ENCODE measurements at regions not wholly inside any gene's neighbourhood (a gene's known extent, or its start where the extent isn't known, plus 50 kb on each side); places are given as distances from the start of the nearest gene placed in this dataset.

DNA sequence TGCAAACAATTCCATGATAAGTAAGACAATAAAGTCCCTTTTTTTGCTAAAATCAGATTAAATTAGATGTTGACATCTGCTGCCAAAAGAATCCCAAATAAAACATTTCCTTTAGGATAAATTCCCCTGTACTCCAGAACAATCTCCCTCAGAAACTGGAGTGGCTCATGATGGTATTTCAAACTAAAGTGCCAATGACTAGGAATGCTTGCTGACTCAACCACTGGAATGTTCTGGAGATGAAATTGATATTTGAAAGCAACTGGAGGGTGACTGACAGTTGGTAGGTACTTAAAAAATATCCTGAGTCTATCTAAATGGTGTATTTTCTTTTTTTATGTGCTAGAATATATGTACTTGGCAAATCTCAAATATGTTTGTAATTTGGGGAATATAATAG, 350.1 kb upstream of the TSHZ2 start:
- intact Hi-C loops (cut with micrococcal nuclease) (no loop called here), in situ Hi-C loops (cut with MboI; ENCODE audit: low sequenced_read_pairs) (no loop called here), dilution Hi-C loops (cut with HindIII; ENCODE audit: low sequenced_read_pairs, unreplicated experiment) (no loop called here)
- H3K4me1 ChIP-seq (ENCODE audit: control insufficient read depth, insufficient read depth, low read length): no peaks in the 10 kb centered on the region
- TF ChIP-seq CEBPB (IDR thresholded peaks at IDR 0.05; ENCODE audit: low read depth, low read length) (no peak), SMC3 (IDR thresholded peaks at IDR 0.05; ENCODE audit: low read depth, low read length) (no peak), FOS (IDR thresholded peaks at IDR 0.05; ENCODE audit: low read depth, low read length) (no peak), NFE2L2 (IDR thresholded peaks at IDR 0.05; ENCODE audit: low read depth, low read length) (no peak), RCOR1 (IDR thresholded peaks at IDR 0.05; ENCODE audit: insufficient replicate concordance, low read length) (no peak), ELK1 (IDR thresholded peaks at IDR 0.05; ENCODE audit: borderline replicate concordance, low read depth, low read length) (no peak), CTCF (conservative IDR thresholded peaks at IDR 0.05; ENCODE audit: low read depth, low read length) (no peak), RAD21 (IDR thresholded peaks at IDR 0.05; ENCODE audit: low read length) (no peak), MAZ (IDR thresholded peaks at IDR 0.05; ENCODE audit: borderline replicate concordance, low read depth, low read length) (no peak), CHD1 (IDR thresholded peaks at IDR 0.05; ENCODE audit: low read depth, low read length) (no peak), BHLHE40 (IDR thresholded peaks at IDR 0.05; ENCODE audit: low read depth, low read length) (no peak), MXI1 (IDR thresholded peaks at IDR 0.05; ENCODE audit: borderline replicate concordance, low read depth, low read length) (no peak), POLR2A (IDR thresholded peaks at IDR 0.05; ENCODE audit: low read depth, low read length) (no peak)
- H3K9me3 ChIP-seq (ENCODE audit: control insufficient read depth, insufficient read depth, low read length): no peaks in the 10 kb centered on the region
- H3K27me3 ChIP-seq (ENCODE audit: control insufficient read depth, insufficient read depth, low read length): no peaks in the 10 kb centered on the region
- no peak overlapping the region for H4K91ac ChIP-seq (ENCODE audit: insufficient read depth, low read depth, low read length)
- no peak overlapping the region for H3K9ac ChIP-seq (ENCODE audit: low read depth, low read length)
- H3K18ac ChIP-seq (ENCODE audit: low read depth, low read length): no peak overlapping the region
- no peak overlapping the region for H3K14ac ChIP-seq (replicated peaks; ENCODE audit: low read depth, low read length)
- H2AK9ac ChIP-seq (replicated peaks; ENCODE audit: low read depth, low read length, poor library complexity): no peak overlapping the region
- no peaks in the 10 kb centered on the region for H3K36me3 ChIP-seq (ENCODE audit: control insufficient read depth, insufficient read depth, low read length)
- no peak overlapping the region for H2BK20ac ChIP-seq (ENCODE audit: low read depth, low read length)
- H3K4me2 ChIP-seq (ENCODE audit: low read depth, low read length): no peak overlapping the region
- no peak overlapping the region for H2BK120ac ChIP-seq (ENCODE audit: low read depth, low read length)
- BruUV-seq (replicated peaks): no TSS peak
- H2BK5ac ChIP-seq (ENCODE audit: low read depth, low read length, poor library complexity, severe bottlenecking): no peak overlapping the region
- no peak overlapping the region for H2BK15ac ChIP-seq (ENCODE audit: low read depth, low read length)
- ATAC-seq (ENCODE audit: low read depth): no peak
- no peak overlapping the region for H3K4me3 ChIP-seq (ENCODE audit: insufficient read depth, low read depth, low read length)
- H4K20me1 ChIP-seq (ENCODE audit: insufficient read depth, low read length): no peaks in the 10 kb centered on the region
- H4K8ac ChIP-seq (ENCODE audit: low read depth in 2 of 2, low read length in 2 of 2): no peak overlapping the region
- no peak overlapping the region for H4K5ac ChIP-seq (ENCODE audit: low read depth, low read length)
- no peak overlapping the region for H3K56ac ChIP-seq (ENCODE audit: extremely low read depth, insufficient read depth, low read length)
- no peak overlapping the region for H2AK5ac ChIP-seq (ENCODE audit: low read depth, low read length)
- ChIA-PET POLR2A (ENCODE audit: unreplicated experiment) (no interaction called here), CTCF (no interaction called here)
- no peak overlapping the region for H2AFZ ChIP-seq (replicated peaks; ENCODE audit: low read length, poor library complexity)
- no peaks in the 10 kb centered on the region for H3K79me1 ChIP-seq (ENCODE audit: low read depth in 1 of 2, low read length in 2 of 2)
- no peak overlapping the region for H3K23ac ChIP-seq (ENCODE audit: low read depth, low read length)
- H3K4ac ChIP-seq (ENCODE audit: low read depth, low read length): no peak overlapping the region
- no peak for DNase-seq
- H3K27ac ChIP-seq (ENCODE audit: insufficient read depth, low read length): no peak overlapping the region
- no peaks in the 10 kb centered on the region for H3K9me1 ChIP-seq (ENCODE audit: insufficient read depth, low read length)

All from IMR-90 (cell line).